T47D (cell line): ENCODE measurements at regions not wholly inside any gene's neighbourhood (a gene's known extent, or its start where the extent isn't known, plus 50 kb on each side); places are given as distances from the start of the nearest gene placed in this dataset.
"Not testable (repeated sequence)": the region's sequence is repeated elsewhere in the genome, so short reads cannot be mapped to it uniquely, and the experiment has no call there.

Experiments used
- DNase-seq, 2 experiments: peaks; one replicate each; pipeline versions ENCODE4 v3.0.0 to v3.0.0-alpha.2; 2011 to 2012; ENCODE audit warnings: low read depth in 1 of 2, low spot score in 1 of 2
- JUND ChIP-seq: IDR thresholded peaks from 2 replicates; pipeline ENCODE4 v1.6.1; 2012; ENCODE audit warnings: low read depth
- in situ Hi-C: cut with HindIII; loops from 2 replicates; pipeline ENCODE4 v1.10.0; 2016; ENCODE audit warnings: low sequenced_read_pairs, low pct_unique_long_range_greater_than_20kb

- no peak for TF ChIP-seq JUND
- no peak for DNase-seq
- in situ Hi-C loops: no loop called here
Observed at GRCh38 chr4:188735082-188735481, 595.8 kb downstream of the TRIML1 start.

GRCh38 chr4:188737251-188738002, 598.2 kb downstream of the TRIML1 start:
- in situ Hi-C loops: no loop called here
- no peak for DNase-seq
- no peak for TF ChIP-seq JUND

GRCh38 chr4:188738290-188738689, 599.0 kb downstream of the TRIML1 start:
- DNase-seq: not testable (repeated sequence)

GRCh38 chr4:188740172-188740571, 600.9 kb downstream of the TRIML1 start:
- DNase-seq, in situ Hi-C loops: not testable (repeated sequence)

More at GRCh38 chr4:188738290-188738689, 599.0 kb downstream of the TRIML1 start:
- in situ Hi-C loops: not testable (repeated sequence)

GRCh38 chr4:188740791-188741190, 601.5 kb downstream of the TRIML1 start:
- DNase-seq, in situ Hi-C loops: not testable (repeated sequence)

- in situ Hi-C loops: no loop called here
Observed at GRCh38 chr4:188754372-188755002, 615.2 kb downstream of the TRIML1 start.

GRCh38 chr4:188767496-188767895, 628.3 kb downstream of the TRIML1 start:
- DNase-seq: no peak
- in situ Hi-C loops: no loop called here
- no peak for TF ChIP-seq JUND

More at GRCh38 chr4:188754372-188755002, 615.2 kb downstream of the TRIML1 start:
- DNase-seq: no peak
- TF ChIP-seq JUND: no peak

GRCh38 chr4:188778905-188779304, 639.7 kb downstream of the TRIML1 start:
- in situ Hi-C loops: no loop called here
- no peak for DNase-seq
- TF ChIP-seq JUND: no peak

GRCh38 chr4:188779581-188779980, 640.3 kb downstream of the TRIML1 start:
- in situ Hi-C loops: no loop called here

GRCh38 chr4:188780028-188780427, 640.8 kb downstream of the TRIML1 start:
- in situ Hi-C loops: no loop called here

More at GRCh38 chr4:188779581-188779980, 640.3 kb downstream of the TRIML1 start:
- DNase-seq: no peak
- TF ChIP-seq JUND: no peak

GRCh38 chr4:188780686-188781085, 641.4 kb downstream of the TRIML1 start:
- in situ Hi-C loops: no loop called here
- DNase-seq: no peak
- TF ChIP-seq JUND: no peak

More at GRCh38 chr4:188780028-188780427, 640.8 kb downstream of the TRIML1 start:
- no peak for TF ChIP-seq JUND
- no peak for DNase-seq

GRCh38 chr4:188781655-188782054, 642.4 kb downstream of the TRIML1 start:
- in situ Hi-C loops: no loop called here
- peak in 1 of 2 experiments; percentile 51 for DNase-seq

GRCh38 chr4:188783175-188783574, 643.9 kb downstream of the TRIML1 start:
- no peak for TF ChIP-seq JUND
- DNase-seq: no peak
- in situ Hi-C loops: no loop called here

More at GRCh38 chr4:188781655-188782054, 642.4 kb downstream of the TRIML1 start:
- no peak for TF ChIP-seq JUND
